ENCODE measurements at regions not wholly inside any gene's neighbourhood (a gene's known extent, or its start where the extent isn't known, plus 50 kb on each side); places are given as distances from the start of the nearest gene placed in this dataset.

DNA sequence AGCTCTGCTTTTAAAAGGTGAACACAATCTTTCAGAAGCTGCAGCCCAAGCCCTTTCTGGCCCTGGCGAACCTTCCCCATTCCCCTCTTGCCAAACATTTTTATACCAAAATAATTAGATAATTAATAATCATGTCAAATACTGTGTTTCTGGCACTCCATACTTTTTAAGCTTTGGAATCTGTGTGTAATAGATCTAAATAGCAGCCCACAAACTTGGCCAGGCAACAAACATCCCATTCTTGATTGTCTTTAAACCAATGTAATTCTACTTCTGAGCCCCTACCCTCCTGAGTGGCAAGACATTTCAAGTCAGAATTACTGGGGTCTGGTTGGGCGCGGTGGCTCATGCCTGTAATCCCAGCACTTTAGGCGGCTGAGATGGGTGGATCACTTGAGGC lies 137.7 kb downstream of the NAV1 start:
- TF ChIP-seq POLR2AphosphoS5 (IDR thresholded peaks at IDR 0.05): no peak
- no peak for TF ChIP-seq CTCF (IDR thresholded peaks at IDR 0.05)
